ENCODE measurements at regions not wholly inside any gene's neighbourhood (a gene's known extent, or its start where the extent isn't known, plus 50 kb on each side); places are given as distances from the start of the nearest gene placed in this dataset.

GRCh38 chr21:15397258-15397657, 332.5 kb upstream of the NRIP1 start:
- DNase-seq: peak; percentile 50

GRCh38 chr21:15400905-15401304, 328.9 kb upstream of the USP25 start:
- DNase-seq: no peak

- DNase-seq: no peak
Measured at GRCh38 chr21:15401331-15401730, 328.5 kb upstream of the USP25 start.

GRCh38 chr21:15405214-15405613, 324.6 kb upstream of the USP25 start:
- no peak for DNase-seq

- no peak for DNase-seq
Measured at GRCh38 chr21:15406791-15407190, 323.0 kb upstream of the USP25 start.

- DNase-seq: no peak
Measured at GRCh38 chr21:15407585-15407984, 322.2 kb upstream of the USP25 start.

GRCh38 chr21:15408089-15408488, 321.7 kb upstream of the USP25 start:
- DNase-seq: no peak

- DNase-seq: no peak
Measured at GRCh38 chr21:15409031-15409430, 320.8 kb upstream of the USP25 start.

- DNase-seq: no peak
Measured at GRCh38 chr21:15410853-15411252, 318.9 kb upstream of the USP25 start.

- no peak for DNase-seq
Measured at GRCh38 chr21:15414057-15414456, 315.7 kb upstream of the USP25 start.

- no peak for DNase-seq
Measured at GRCh38 chr21:15415541-15416261, 314.1 kb upstream of the USP25 start.

GRCh38 chr21:15421441-15421881, 308.3 kb upstream of the USP25 start:
- DNase-seq: no peak

- no peak for DNase-seq
Measured at GRCh38 chr21:15421947-15422346, 307.8 kb upstream of the USP25 start.

- DNase-seq: no peak
Measured at GRCh38 chr21:15422783-15423182, 307.0 kb upstream of the USP25 start.

- DNase-seq: no peak
Measured at GRCh38 chr21:15423676-15424445, 305.9 kb upstream of the USP25 start.

GRCh38 chr21:15425049-15425448, 304.7 kb upstream of the USP25 start:
- DNase-seq: no peak

GRCh38 chr21:15430023-15430422, 299.8 kb upstream of the USP25 start:
- no peak for DNase-seq

- no peak for DNase-seq
Measured at GRCh38 chr21:15430577-15430976, 299.2 kb upstream of the USP25 start.

- DNase-seq: no peak
Measured at GRCh38 chr21:15431053-15431452, 298.7 kb upstream of the USP25 start.

- DNase-seq: no peak
Measured at GRCh38 chr21:15433091-15433490, 296.7 kb upstream of the USP25 start.

GRCh38 chr21:15434163-15434905, 295.4 kb upstream of the USP25 start:
- DNase-seq: no peak

GRCh38 chr21:15436031-15436430, 293.8 kb upstream of the USP25 start:
- DNase-seq: peak; percentile 52

- DNase-seq: no peak
Measured at GRCh38 chr21:15437883-15438282, 291.9 kb upstream of the USP25 start.

GRCh38 chr21:15439726-15440125, 290.1 kb upstream of the USP25 start:
- DNase-seq: no peak
